SK-N-SH (cell line): ENCODE measurements at regions not wholly inside any gene's neighbourhood (a gene's known extent, or its start where the extent isn't known, plus 50 kb on each side); places are given as distances from the start of the nearest gene placed in this dataset.

Source experiments
- CTCF ChIA-PET: fragments of 300-600, 350-600 bp; formaldehyde crosslinking; extraction: SDS; loops from one replicate; lab custom pipeline; 2021; lab: Yijun Ruan, JAX
- POLR2A ChIA-PET: fragments of 350-600 bp; sonication (Branson Sonifier 250); formaldehyde crosslinking; extraction: SDS; loops from one replicate; lab custom pipeline; 2020; ENCODE audit warnings: antibody characterized with exemption, inconsistent platforms; lab: Yijun Ruan, JAX
- DNase-seq: peaks from one replicate; pipeline ENCODE4 v3.0.0; 2012
- H2AFZ ChIP-seq: fragments of 200-600 bp; sonication (generic); 2 replicates; pipeline ENCODE4 v1.8.1; 2016; ENCODE audit warnings: antibody characterized with exemption, mild to moderate bottlenecking, low read depth
- H3F3A ChIP-seq: fragments of 200-600 bp; sonication (generic); replicated peaks from 2 replicates; pipeline ENCODE3; 2016; ENCODE audit warnings: antibody characterized with exemption, mild to moderate bottlenecking; ENCODE audit not compliant: insufficient read depth
- H3K27ac ChIP-seq, 2 experiments: fragments of 200-500 bp in 1 of 2; fragments of 200-600 bp in 1 of 2; sonication (Bioruptor generic) in 1 of 2; sonication (generic), shearing (Covaris generic) in 1 of 2; 2 replicates each; pipeline versions ENCODE4 v1.5.1 to v1.6.1; 2014 to 2016; ENCODE audit warnings: low read depth in 2 of 2, inconsistent platforms in 1 of 2, low read length in 1 of 2, mild to moderate bottlenecking in 1 of 2, mixed read lengths in 1 of 2
- H3K27me3 ChIP-seq: fragments of 200-600 bp; sonication (generic), shearing (Covaris generic); 2 replicates; pipeline ENCODE4 v1.6.1; 2016; ENCODE audit warnings: mixed run types; ENCODE audit not compliant: insufficient read depth
- H3K36me3 ChIP-seq, 2 experiments: fragments of 200-500 bp in 1 of 2; fragments of 200-600 bp in 1 of 2; sonication (Bioruptor generic) in 1 of 2; sonication (generic) in 1 of 2; replicated peaks in 1 of 2; 2 replicates each; pipeline versions ENCODE3 to v1.5.1; 2014 to 2016; ENCODE audit warnings: low read length in 1 of 2, mild to moderate bottlenecking in 1 of 2; ENCODE audit not compliant: insufficient read depth in 2 of 2, control insufficient read depth in 1 of 2
- H3K4me1 ChIP-seq, 2 experiments: fragments of 200-500 bp in 1 of 2; fragments of 200-600 bp in 1 of 2; sonication (Bioruptor generic) in 1 of 2; sonication (generic), shearing (Covaris generic) in 1 of 2; 2 replicates each; pipeline versions ENCODE4 v1.5.1 to v1.6.1; 2014 to 2016; ENCODE audit warnings: low read depth in 1 of 2, low read length in 1 of 2, mixed run types in 1 of 2; ENCODE audit not compliant: insufficient read depth in 2 of 2, control insufficient read depth in 1 of 2
- H3K4me2 ChIP-seq: fragments of 200-600 bp; sonication (generic), shearing (Covaris generic); 2 replicates; pipeline ENCODE4 v1.6.1; 2017; ENCODE audit warnings: mixed run types
- H3K4me3 ChIP-seq, 2 experiments: fragments of 200-500 bp in 1 of 2; fragments of 200-600 bp in 1 of 2; sonication (Bioruptor generic) in 1 of 2; sonication (generic), shearing (Covaris generic) in 1 of 2; 2 replicates each; pipeline versions ENCODE4 v1.5.1 to v1.8.1; 2014 to 2016; ENCODE audit warnings: low read depth in 2 of 2, inconsistent platforms in 1 of 2, low read length in 1 of 2, mild to moderate bottlenecking in 1 of 2, mixed read lengths in 1 of 2, moderate library complexity in 1 of 2
- H3K79me2 ChIP-seq: fragments of 200-600 bp; sonication (generic); 2 replicates; pipeline ENCODE4 v1.8.1; 2017; ENCODE audit warnings: mild to moderate bottlenecking; ENCODE audit not compliant: insufficient read depth
- H3K9ac ChIP-seq: fragments of 200-600 bp; sonication (generic); 2 replicates; pipeline ENCODE4 v1.6.1; 2017; ENCODE audit warnings: mixed run types
- H3K9me2 ChIP-seq: fragments of 200-600 bp; sonication (generic); 2 replicates; pipeline ENCODE4 v1.6.1; 2017; ENCODE audit warnings: mixed run types
- H3K9me3 ChIP-seq: fragments of 200-600 bp; sonication (generic); 2 replicates; pipeline ENCODE4 v1.6.1; 2017; ENCODE audit warnings: mixed run types, mild to moderate bottlenecking, moderate library complexity
- H4K20me1 ChIP-seq: fragments of 200-600 bp; sonication (generic); 2 replicates; pipeline ENCODE4 v1.6.1; 2017; ENCODE audit warnings: mild to moderate bottlenecking, mixed run types; ENCODE audit not compliant: insufficient read depth
- ELF1 ChIP-seq: IDR thresholded peaks from 2 replicates; pipeline ENCODE4 v1.4.0; 2012
- EP300 ChIP-seq, 2 experiments: IDR thresholded peaks; 2 replicates each; pipeline versions ENCODE4 v1.4.0 to v1.6.1; 2012; ENCODE audit warnings: borderline replicate concordance in 1 of 2, low read depth in 1 of 2, low read length in 1 of 2
- EZH2phosphoT487 ChIP-seq: fragments of 200-600 bp; sonication (generic); IDR thresholded peaks from 2 replicates; pipeline ENCODE4 v1.6.1; 2017; ENCODE audit warnings: low read depth, mixed run types, mild to moderate bottlenecking, antibody characterized with exemption, moderate library complexity, borderline replicate concordance
- FOSL2 ChIP-seq: IDR thresholded peaks from 2 replicates; pipeline ENCODE4 v1.4.0; 2012; ENCODE audit warnings: low read depth, mild to moderate bottlenecking, moderate library complexity, borderline replicate concordance
- FOXM1 ChIP-seq: IDR thresholded peaks from 2 replicates; pipeline ENCODE4 v1.4.0; 2012; ENCODE audit warnings: low read depth, mild to moderate bottlenecking
- GABPA ChIP-seq: IDR thresholded peaks from 2 replicates; pipeline ENCODE4 v1.4.0; 2012; ENCODE audit warnings: low read depth, mild to moderate bottlenecking
- IRF3 ChIP-seq: fragments of 150-350 bp; IDR thresholded peaks from 2 replicates; pipeline ENCODE4 v1.6.1; 2016; ENCODE audit warnings: mild to moderate bottlenecking, low read depth, low read length
- MEF2A ChIP-seq: IDR thresholded peaks from 2 replicates; pipeline ENCODE4 v1.4.0; 2012; ENCODE audit warnings: low read depth, borderline replicate concordance
- NRF1 ChIP-seq: IDR thresholded peaks from 2 replicates; pipeline ENCODE4 v1.6.1; 2012; ENCODE audit warnings: low read depth, mild to moderate bottlenecking, low read length
- PBX3 ChIP-seq: IDR thresholded peaks from 2 replicates; pipeline ENCODE4; 2012
- RFX5 ChIP-seq: IDR thresholded peaks from 2 replicates; pipeline ENCODE4 v1.6.1; 2012; ENCODE audit warnings: mild to moderate bottlenecking, improper control_type of control experiment, low read length
- RXRA ChIP-seq: IDR thresholded peaks from 2 replicates; pipeline ENCODE4 v1.4.0; 2012; ENCODE audit warnings: low read depth, mild to moderate bottlenecking, borderline replicate concordance
- SMC3 ChIP-seq: IDR thresholded peaks from 2 replicates; pipeline ENCODE4 v1.6.1; 2012; ENCODE audit warnings: low read depth, low read length, improper control_type of control experiment
- USF1 ChIP-seq: IDR thresholded peaks from 2 replicates; pipeline ENCODE4 v1.4.0; 2012; ENCODE audit warnings: low read depth, borderline replicate concordance
- WGBS: methylation state at CpG from one replicate; pipeline ENCODE4 v1.1.6; 2017; ENCODE audit warnings: low lambda C conversion rate; 5-methylcytosine and 5-hydroxymethylcytosine counted together
- TF ChIP-seq, protein P1 (sequence below): fragments of 150-350 bp; IDR thresholded peaks from 2 replicates; pipeline ENCODE4 v1.6.1; 2017; ENCODE audit warnings: antibody characterized with exemption, low read length, low read depth, borderline replicate concordance
- TF ChIP-seq, protein P2 (sequence below): IDR thresholded peaks from 2 replicates; pipeline ENCODE4 v1.6.1; 2012; ENCODE audit warnings: mild to moderate bottlenecking, low read depth, low read length, moderate library complexity
- TF ChIP-seq, protein P3 (sequence below): fragments of 200-600 bp; sonication (generic); IDR thresholded peaks from 2 replicates; pipeline ENCODE4 v1.6.1; 2017; ENCODE audit warnings: antibody characterized with exemption, mild to moderate bottlenecking, moderate library complexity
- TF ChIP-seq, protein P4 (sequence below): IDR thresholded peaks from 2 replicates; pipeline ENCODE4 v1.4.0; 2012; ENCODE audit warnings: low read depth, borderline replicate concordance

DNA sequence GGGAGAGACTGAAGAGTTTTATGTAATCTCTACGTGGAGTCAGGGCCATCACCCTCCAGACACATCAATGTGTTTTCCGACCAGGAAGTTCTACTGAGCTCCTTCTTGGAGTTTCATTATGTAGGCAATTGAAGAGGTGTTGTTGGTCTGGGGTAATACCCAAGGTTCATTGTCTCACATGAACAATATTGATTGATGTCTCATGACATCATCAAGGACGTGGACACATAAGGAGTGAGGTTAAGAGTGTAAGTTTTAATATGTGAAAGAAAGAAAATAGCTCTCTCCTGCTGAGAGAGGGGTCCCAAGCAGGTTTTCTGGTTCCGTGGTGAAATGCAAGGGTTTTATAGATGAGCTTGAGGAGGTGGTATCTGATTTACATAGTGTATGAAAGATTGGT lies 280.7 kb upstream of the MIR17HG start:
- no peaks in the 10 kb centered on the region for H3K36me3 ChIP-seq
- no peak for DNase-seq
- no peak overlapping the region for H3K9ac ChIP-seq
- H3K4me3 ChIP-seq: no peak overlapping the region
- no peaks in the 10 kb centered on the region for H3K79me2 ChIP-seq
- no peak overlapping the region for H3K27ac ChIP-seq
- H3K4me2 ChIP-seq: no peak overlapping the region
- CTCF ChIA-PET: interaction anchor here (0.6 to 2.2 kb wide), 2 partner anchors 11 to 68 kb away, joined by 4 to 7 read pairs; no protein-coding TSS in a partner anchor
- H4K20me1 ChIP-seq: no peaks in the 10 kb centered on the region
- H2AFZ ChIP-seq: no peak overlapping the region
- POLR2A ChIA-PET: no interaction called here
- no peaks in the 10 kb centered on the region for H3K27me3 ChIP-seq
- H3K4me1 ChIP-seq: no peaks in the 10 kb centered on the region
- WGBS: 24% methylated on average over 4 of the region's 4 CpGs
- no peaks in the 10 kb centered on the region for H3K9me2 ChIP-seq
- no peaks in the 10 kb centered on the region for H3K9me3 ChIP-seq
- no peaks in the 10 kb centered on the region for H3F3A ChIP-seq
- no peak for TF ChIP-seq RXRA
- TF ChIP-seq RFX5: no peak
- no peak for TF ChIP-seq NRF1
- TF ChIP-seq, protein P1, sequence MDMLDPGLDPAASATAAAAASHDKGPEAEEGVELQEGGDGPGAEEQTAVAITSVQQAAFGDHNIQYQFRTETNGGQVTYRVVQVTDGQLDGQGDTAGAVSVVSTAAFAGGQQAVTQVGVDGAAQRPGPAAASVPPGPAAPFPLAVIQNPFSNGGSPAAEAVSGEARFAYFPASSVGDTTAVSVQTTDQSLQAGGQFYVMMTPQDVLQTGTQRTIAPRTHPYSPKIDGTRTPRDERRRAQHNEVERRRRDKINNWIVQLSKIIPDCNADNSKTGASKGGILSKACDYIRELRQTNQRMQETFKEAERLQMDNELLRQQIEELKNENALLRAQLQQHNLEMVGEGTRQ: no peak
- TF ChIP-seq, protein P2, sequence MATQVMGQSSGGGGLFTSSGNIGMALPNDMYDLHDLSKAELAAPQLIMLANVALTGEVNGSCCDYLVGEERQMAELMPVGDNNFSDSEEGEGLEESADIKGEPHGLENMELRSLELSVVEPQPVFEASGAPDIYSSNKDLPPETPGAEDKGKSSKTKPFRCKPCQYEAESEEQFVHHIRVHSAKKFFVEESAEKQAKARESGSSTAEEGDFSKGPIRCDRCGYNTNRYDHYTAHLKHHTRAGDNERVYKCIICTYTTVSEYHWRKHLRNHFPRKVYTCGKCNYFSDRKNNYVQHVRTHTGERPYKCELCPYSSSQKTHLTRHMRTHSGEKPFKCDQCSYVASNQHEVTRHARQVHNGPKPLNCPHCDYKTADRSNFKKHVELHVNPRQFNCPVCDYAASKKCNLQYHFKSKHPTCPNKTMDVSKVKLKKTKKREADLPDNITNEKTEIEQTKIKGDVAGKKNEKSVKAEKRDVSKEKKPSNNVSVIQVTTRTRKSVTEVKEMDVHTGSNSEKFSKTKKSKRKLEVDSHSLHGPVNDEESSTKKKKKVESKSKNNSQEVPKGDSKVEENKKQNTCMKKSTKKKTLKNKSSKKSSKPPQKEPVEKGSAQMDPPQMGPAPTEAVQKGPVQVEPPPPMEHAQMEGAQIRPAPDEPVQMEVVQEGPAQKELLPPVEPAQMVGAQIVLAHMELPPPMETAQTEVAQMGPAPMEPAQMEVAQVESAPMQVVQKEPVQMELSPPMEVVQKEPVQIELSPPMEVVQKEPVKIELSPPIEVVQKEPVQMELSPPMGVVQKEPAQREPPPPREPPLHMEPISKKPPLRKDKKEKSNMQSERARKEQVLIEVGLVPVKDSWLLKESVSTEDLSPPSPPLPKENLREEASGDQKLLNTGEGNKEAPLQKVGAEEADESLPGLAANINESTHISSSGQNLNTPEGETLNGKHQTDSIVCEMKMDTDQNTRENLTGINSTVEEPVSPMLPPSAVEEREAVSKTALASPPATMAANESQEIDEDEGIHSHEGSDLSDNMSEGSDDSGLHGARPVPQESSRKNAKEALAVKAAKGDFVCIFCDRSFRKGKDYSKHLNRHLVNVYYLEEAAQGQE: no peak
- TF ChIP-seq EP300 (IDR thresholded peaks at IDR 0.05; ENCODE audit: borderline replicate concordance in 1 of 2, low read depth in 1 of 2, low read length in 1 of 2): no peak
- TF ChIP-seq ELF1: no peak
- TF ChIP-seq USF1: no peak
- no peak for TF ChIP-seq GABPA
- TF ChIP-seq SMC3: no peak
- TF ChIP-seq FOSL2: no peak
- TF ChIP-seq FOXM1: no peak
- no peak for TF ChIP-seq EZH2phosphoT487
- TF ChIP-seq MEF2A: no peak
- no peak for TF ChIP-seq IRF3
- TF ChIP-seq, protein P3, sequence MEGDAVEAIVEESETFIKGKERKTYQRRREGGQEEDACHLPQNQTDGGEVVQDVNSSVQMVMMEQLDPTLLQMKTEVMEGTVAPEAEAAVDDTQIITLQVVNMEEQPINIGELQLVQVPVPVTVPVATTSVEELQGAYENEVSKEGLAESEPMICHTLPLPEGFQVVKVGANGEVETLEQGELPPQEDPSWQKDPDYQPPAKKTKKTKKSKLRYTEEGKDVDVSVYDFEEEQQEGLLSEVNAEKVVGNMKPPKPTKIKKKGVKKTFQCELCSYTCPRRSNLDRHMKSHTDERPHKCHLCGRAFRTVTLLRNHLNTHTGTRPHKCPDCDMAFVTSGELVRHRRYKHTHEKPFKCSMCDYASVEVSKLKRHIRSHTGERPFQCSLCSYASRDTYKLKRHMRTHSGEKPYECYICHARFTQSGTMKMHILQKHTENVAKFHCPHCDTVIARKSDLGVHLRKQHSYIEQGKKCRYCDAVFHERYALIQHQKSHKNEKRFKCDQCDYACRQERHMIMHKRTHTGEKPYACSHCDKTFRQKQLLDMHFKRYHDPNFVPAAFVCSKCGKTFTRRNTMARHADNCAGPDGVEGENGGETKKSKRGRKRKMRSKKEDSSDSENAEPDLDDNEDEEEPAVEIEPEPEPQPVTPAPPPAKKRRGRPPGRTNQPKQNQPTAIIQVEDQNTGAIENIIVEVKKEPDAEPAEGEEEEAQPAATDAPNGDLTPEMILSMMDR: no peak
- TF ChIP-seq, protein P4, sequence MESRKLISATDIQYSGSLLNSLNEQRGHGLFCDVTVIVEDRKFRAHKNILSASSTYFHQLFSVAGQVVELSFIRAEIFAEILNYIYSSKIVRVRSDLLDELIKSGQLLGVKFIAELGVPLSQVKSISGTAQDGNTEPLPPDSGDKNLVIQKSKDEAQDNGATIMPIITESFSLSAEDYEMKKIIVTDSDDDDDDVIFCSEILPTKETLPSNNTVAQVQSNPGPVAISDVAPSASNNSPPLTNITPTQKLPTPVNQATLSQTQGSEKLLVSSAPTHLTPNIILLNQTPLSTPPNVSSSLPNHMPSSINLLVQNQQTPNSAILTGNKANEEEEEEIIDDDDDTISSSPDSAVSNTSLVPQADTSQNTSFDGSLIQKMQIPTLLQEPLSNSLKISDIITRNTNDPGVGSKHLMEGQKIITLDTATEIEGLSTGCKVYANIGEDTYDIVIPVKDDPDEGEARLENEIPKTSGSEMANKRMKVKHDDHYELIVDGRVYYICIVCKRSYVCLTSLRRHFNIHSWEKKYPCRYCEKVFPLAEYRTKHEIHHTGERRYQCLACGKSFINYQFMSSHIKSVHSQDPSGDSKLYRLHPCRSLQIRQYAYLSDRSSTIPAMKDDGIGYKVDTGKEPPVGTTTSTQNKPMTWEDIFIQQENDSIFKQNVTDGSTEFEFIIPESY: no peak
- TF ChIP-seq PBX3: no peak
